Astrocyte (in vitro differentiated cells and primary cell): ENCODE measurements at regions not wholly inside any gene's neighbourhood (a gene's known extent, or its start where the extent isn't known, plus 50 kb on each side); places are given as distances from the start of the nearest gene placed in this dataset.
A peak's percentile ranks its signal among the peaks of the same experiment; 100 is the strongest.

ENCODE experiments used
- CTCF ChIP-seq: IDR thresholded peaks from 2 replicates; pipeline ENCODE4 v1.5.1; 2011; ENCODE audit warnings: low read depth, mild to moderate bottlenecking, inconsistent platforms, low read length, moderate library complexity; ENCODE audit not compliant: insufficient read depth
- EZH2 ChIP-seq: IDR thresholded peaks from 2 replicates; pipeline ENCODE4 v1.6.1; 2012; ENCODE audit warnings: mild to moderate bottlenecking, low read length, inconsistent platforms; ENCODE audit not compliant: insufficient read depth

DNA sequence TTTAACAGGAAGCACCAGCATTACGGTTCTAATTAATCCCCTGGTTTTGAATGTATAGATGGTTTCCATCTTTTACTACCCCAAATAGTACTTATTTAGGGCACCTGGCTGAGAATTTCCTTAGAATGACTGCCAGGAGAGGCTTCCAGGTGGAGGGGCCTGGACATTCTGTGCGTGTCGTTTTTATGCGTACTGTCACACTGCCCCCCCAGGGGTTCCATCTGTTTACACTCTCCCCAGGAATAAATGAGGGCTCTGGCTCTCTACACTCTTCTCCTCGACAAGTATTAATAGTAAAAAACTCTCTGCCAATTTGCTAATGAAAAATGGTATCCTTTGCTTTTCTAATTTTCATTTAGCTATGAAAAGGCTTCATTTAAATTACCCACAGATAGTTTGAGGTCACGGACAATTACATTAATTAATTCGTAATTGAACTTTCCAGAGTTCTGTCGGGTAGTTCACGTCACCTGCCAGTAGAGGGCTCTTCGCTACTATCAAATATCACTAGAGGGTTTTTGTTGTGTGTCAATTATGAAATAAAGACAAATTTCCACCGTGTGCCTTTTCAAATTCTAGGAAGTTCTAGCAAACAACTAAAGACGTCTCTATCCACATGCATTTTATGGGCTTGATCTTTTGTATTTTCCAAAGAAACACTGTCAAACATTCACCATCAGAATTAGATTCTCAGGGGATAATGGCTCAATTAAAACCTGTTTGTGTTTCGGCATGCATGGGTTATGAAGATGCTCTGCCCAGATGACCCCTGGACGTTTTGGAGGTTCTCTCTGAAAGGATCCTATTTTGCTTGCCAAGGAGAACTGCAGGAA, 88.8 kb upstream of the ASB18 start:
- TF ChIP-seq CTCF (peak; percentile 92), EZH2 (no peak)
